Activated CD8-positive, alpha-beta memory T cell treated with anti-CD3 and anti-CD28 coated beads for 48 hours (primary cell): ENCODE measurements at regions not wholly inside any gene's neighbourhood (a gene's known extent, or its start where the extent isn't known, plus 50 kb on each side); places are given as distances from the start of the nearest gene placed in this dataset.

Experiments used
- DNase-seq, 3 experiments: peaks; one replicate each; pipeline ENCODE4 v3.0.0-alpha.2; 2020; ENCODE audit warnings: low read depth in 2 of 3, low spot score in 2 of 3

- no peak for DNase-seq
Observed at GRCh38 chr14:66065188-66065587, 421.0 kb upstream of the CCDC196 start.

- DNase-seq = no peak
Observed at GRCh38 chr14:66066981-66067776, 419.0 kb upstream of the CCDC196 start.

- no peak for DNase-seq
Observed at GRCh38 chr14:66069036-66069435, 417.1 kb upstream of the CCDC196 start.

- no peak for DNase-seq
Observed at GRCh38 chr14:66069830-66070541, 416.2 kb upstream of the CCDC196 start.

GRCh38 chr14:66070542-66071319, 415.4 kb upstream of the CCDC196 start:
- DNase-seq = peak; percentile 12 to 79 (median 71)

- no peak for DNase-seq
Observed at GRCh38 chr14:66072190-66073084, 413.7 kb upstream of the CCDC196 start.

GRCh38 chr14:66074537-66074936, 411.6 kb upstream of the CCDC196 start:
- no peak for DNase-seq

- DNase-seq = no peak
Observed at GRCh38 chr14:66076176-66076575, 410.0 kb upstream of the CCDC196 start.

- DNase-seq = no peak
Observed at GRCh38 chr14:66078006-66078405, 408.2 kb upstream of the CCDC196 start.

GRCh38 chr14:66081594-66082376, 404.4 kb upstream of the CCDC196 start:
- DNase-seq = no peak

- no peak for DNase-seq
Observed at GRCh38 chr14:66085224-66085623, 400.9 kb upstream of the CCDC196 start.

GRCh38 chr14:66085665-66086064, 400.5 kb upstream of the CCDC196 start:
- no peak for DNase-seq

GRCh38 chr14:66087231-66087630, 398.9 kb upstream of the CCDC196 start:
- DNase-seq = no peak

- no peak for DNase-seq
Observed at GRCh38 chr14:66088656-66089055, 397.5 kb upstream of the CCDC196 start.

- no peak for DNase-seq
Observed at GRCh38 chr14:66092206-66092605, 394.0 kb upstream of the CCDC196 start.

GRCh38 chr14:66092748-66093147, 393.4 kb upstream of the CCDC196 start:
- DNase-seq = no peak

- no peak for DNase-seq
Observed at GRCh38 chr14:66094001-66094727, 392.0 kb upstream of the CCDC196 start.

GRCh38 chr14:66099451-66099850, 386.7 kb upstream of the CCDC196 start:
- DNase-seq = no peak

GRCh38 chr14:66099931-66100330, 386.2 kb upstream of the CCDC196 start:
- no peak for DNase-seq
